Endothelial cell of umbilical vein (primary cell): ENCODE measurements at regions not wholly inside any gene's neighbourhood (a gene's known extent, or its start where the extent isn't known, plus 50 kb on each side); places are given as distances from the start of the nearest gene placed in this dataset.

ENCODE experiments used
- BruUV-seq: library from RNA; stranded (reverse); fragments of 400-500 nt; replicated peaks from 2 replicates; lab custom pipeline; 2021; lab: Mats Ljungman, UMichigan
- CTCF ChIA-PET: fragments of 300-600, 350-600 bp; sonication (Branson Sonifier 250); formaldehyde crosslinking; loops from one replicate; lab custom pipeline; 2021; ENCODE audit warnings: antibody characterized with exemption, inconsistent platforms; lab: Charles Lee
- POLR2A ChIA-PET: fragments of 300-600, 350-600 bp; sonication (Branson Sonifier 250); formaldehyde crosslinking; loops from one replicate; lab custom pipeline; 2021; ENCODE audit warnings: antibody characterized with exemption, inconsistent platforms; lab: Charles Lee
- DNase-seq: peaks from one replicate; pipeline ENCODE4 v3.0.0-alpha.2; 2011; ENCODE audit warnings: low read depth, low spot score
- FAIRE-seq: peaks from 2 replicates; lab custom pipeline; 2011; peaks lifted over from hg19 to GRCh38; lab: Jason Lieb, UNC
- H2AFZ ChIP-seq: 2 replicates; pipeline ENCODE4 v1.6.0; 2012; ENCODE audit warnings: low read depth, low read length, control low read depth, inconsistent platforms
- H3K27ac ChIP-seq: 2 replicates; pipeline ENCODE4 v1.5.1; 2011; ENCODE audit warnings: low read depth, mild to moderate bottlenecking, control low read depth, low read length, moderate library complexity; ENCODE audit not compliant: insufficient read depth
- H3K27me3 ChIP-seq, 2 experiments: 2 replicates each; pipeline versions ENCODE4 v1.6.0 to v1.6.1; 2011; ENCODE audit warnings: low read length in 2 of 2, mixed read lengths in 1 of 2; ENCODE audit not compliant: control insufficient read depth in 2 of 2, insufficient read depth in 2 of 2
- H3K36me3 ChIP-seq, 2 experiments: 2 replicates in 1 of 2; 3 replicates in 1 of 2; pipeline ENCODE4 v1.5.1; 2011; ENCODE audit warnings: low read length in 2 of 2, mild to moderate bottlenecking in 1 of 2, moderate library complexity in 1 of 2; ENCODE audit not compliant: control insufficient read depth in 2 of 2, insufficient read depth in 2 of 2; ENCODE audit errors: extremely low read depth in 1 of 2
- H3K4me1 ChIP-seq: 3 replicates; pipeline ENCODE4 v1.5.1; 2011; ENCODE audit warnings: mild to moderate bottlenecking, low read length; ENCODE audit not compliant: control insufficient read depth, insufficient read depth; ENCODE audit errors: extremely low read depth
- H3K4me2 ChIP-seq: 2 replicates; pipeline ENCODE4 v1.6.1; 2011; ENCODE audit warnings: low read length, control low read depth, mixed read lengths; ENCODE audit not compliant: insufficient read depth
- H3K4me3 ChIP-seq, 3 experiments: fragments of 200-600 bp in 1 of 3; sonication (generic), shearing (Covaris generic) in 1 of 3; replicated peaks in 1 of 3; 2 replicates each; pipeline ENCODE4 v1.5.1; 2011 to 2016; ENCODE audit warnings: control low read depth in 3 of 3, low read length in 3 of 3, mild to moderate bottlenecking in 2 of 3, inconsistent platforms in 1 of 3, low read depth in 1 of 3, moderate library complexity in 1 of 3; ENCODE audit not compliant: insufficient read depth in 1 of 3
- H3K79me2 ChIP-seq: 2 replicates; pipeline ENCODE4 v1.6.0; 2012; ENCODE audit warnings: low read length, inconsistent platforms; ENCODE audit not compliant: control insufficient read depth, insufficient read depth
- H3K9ac ChIP-seq: replicated peaks from 2 replicates; pipeline ENCODE3; 2011; ENCODE audit warnings: low read length, control low read depth; ENCODE audit not compliant: insufficient read depth; ENCODE audit errors: extremely low read depth
- H3K9me1 ChIP-seq: replicated peaks from 3 replicates; pipeline ENCODE4 v1.6.0; 2011; ENCODE audit warnings: mild to moderate bottlenecking, low read length; ENCODE audit not compliant: control insufficient read depth, insufficient read depth; ENCODE audit errors: extremely low read depth
- H3K9me3 ChIP-seq: replicated peaks from 2 replicates; pipeline ENCODE4 v1.5.1; 2012; ENCODE audit warnings: low read length, inconsistent platforms; ENCODE audit not compliant: control insufficient read depth, insufficient read depth
- H4K20me1 ChIP-seq: replicated peaks from 2 replicates; pipeline ENCODE3; 2011; ENCODE audit warnings: mild to moderate bottlenecking, low read length; ENCODE audit not compliant: control insufficient read depth, insufficient read depth; ENCODE audit errors: extremely low read depth
- EZH2 ChIP-seq: IDR thresholded peaks from 2 replicates; pipeline ENCODE4 v1.6.1; 2012; ENCODE audit warnings: borderline replicate concordance, low read depth, mild to moderate bottlenecking, moderate library complexity, low read length, inconsistent platforms; ENCODE audit not compliant: severe bottlenecking
- FOS ChIP-seq: IDR thresholded peaks from 2 replicates; pipeline ENCODE4 v1.6.1; 2011; ENCODE audit warnings: mild to moderate bottlenecking, low read length, moderate library complexity, borderline replicate concordance; ENCODE audit not compliant: insufficient read depth
- GATA2 ChIP-seq: IDR thresholded peaks from 2 replicates; pipeline ENCODE4 v1.7.0; 2011; ENCODE audit warnings: low read depth, mild to moderate bottlenecking, moderate library complexity, mixed read lengths, low read length; ENCODE audit not compliant: insufficient read length, insufficient read depth
- JUN ChIP-seq: IDR thresholded peaks from 2 replicates; pipeline ENCODE4 v1.6.1; 2011; ENCODE audit warnings: borderline replicate concordance, low read depth; ENCODE audit not compliant: insufficient read length, insufficient read depth
- MYC ChIP-seq: IDR thresholded peaks from one replicate; pipeline ENCODE4 v1.6.1; 2011; ENCODE audit warnings: mild to moderate bottlenecking, low read depth, low read length
- POLR2AphosphoS5 ChIP-seq: IDR thresholded peaks from 2 replicates; pipeline ENCODE4 v1.6.1; 2012; ENCODE audit warnings: low read depth, mild to moderate bottlenecking, control low read depth, low read length, moderate library complexity; ENCODE audit not compliant: insufficient read depth
- dilution Hi-C: fragments of 300-500 bp; cut with MboI; formaldehyde crosslinking; loops from one replicate; pipeline ENCODE4 v1.15.0; 2019; ENCODE audit warnings: low sequenced_read_pairs; ENCODE audit not compliant: extremely low pct_ligation_motif_present
- intact Hi-C: fragments of 100-400 bp; cut with micrococcal nuclease; formaldehyde crosslinking; loops from one replicate; pipeline ENCODE4 v1.10.0; 2022
- TF ChIP-seq, protein P1 (sequence below): IDR thresholded peaks from 2 replicates; pipeline ENCODE4 v1.6.1; 2011; ENCODE audit not compliant: insufficient read depth, insufficient read length
- TF ChIP-seq, protein P2 (sequence below), 2 donors: IDR thresholded peaks; 1 replicate in 1 of 2; 2 replicates in 1 of 2; pipeline ENCODE4 v1.5.1; 2011; ENCODE audit warnings: low read length in 2 of 2, mild to moderate bottlenecking in 2 of 2, moderate library complexity in 2 of 2, control low read depth in 1 of 2, inconsistent platforms in 1 of 2, low read depth in 1 of 2; ENCODE audit not compliant: insufficient read depth in 1 of 2; ENCODE audit errors: extremely low read depth in 1 of 2

DNA sequence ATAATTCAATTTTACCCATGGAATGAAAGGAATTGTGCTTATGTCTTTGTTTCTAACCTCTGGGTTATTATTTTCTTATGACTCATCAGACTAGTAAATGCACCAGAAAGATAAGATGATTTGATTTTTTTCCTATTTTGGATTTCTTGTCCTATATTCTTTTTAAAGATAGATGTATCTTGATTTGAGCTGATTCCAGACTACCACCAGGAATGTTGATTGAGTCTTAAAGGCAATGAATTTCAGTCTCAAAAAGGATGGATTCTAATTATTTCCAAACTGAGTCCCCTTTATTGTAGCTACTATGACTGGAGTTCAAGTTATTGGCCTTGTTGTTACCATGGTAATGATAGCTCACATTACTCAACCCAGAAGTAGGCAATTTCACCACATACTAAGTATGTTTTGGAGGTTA, 95.8 kb upstream of the RGS4 start:
- DNase-seq, result peak; percentile 84

DNA sequence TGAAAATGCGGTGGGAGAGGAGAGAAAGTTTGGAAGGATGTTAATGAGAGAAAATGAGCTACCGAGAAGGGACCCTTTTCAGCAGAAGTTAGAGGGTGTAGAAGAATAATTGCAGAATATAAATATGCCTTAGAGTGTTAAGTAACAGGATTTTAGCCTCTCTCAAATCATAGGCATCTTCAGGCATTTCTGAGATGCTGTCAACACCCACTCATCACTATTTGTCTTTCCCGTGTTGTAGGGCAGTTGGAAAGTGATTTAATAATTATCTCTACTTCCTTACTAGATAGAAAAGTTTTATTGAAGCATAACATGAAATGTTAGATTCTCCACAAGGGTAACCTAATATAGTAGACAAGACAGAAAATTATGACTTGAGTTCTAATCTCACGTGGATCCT, 96.4 kb upstream of the RGS4 start:
- no TSS peak for BruUV-seq
- CTCF ChIA-PET, result interaction anchor here (1.3 to 1.8 kb wide), 5 partner anchors 11 to 124 kb away, joined by 3 to 14 read pairs (median 7); partner anchors contain the start of gene RGS4
- no peaks in the 10 kb centered on the region for H3K27me3 ChIP-seq
- no peak overlapping the region for H3K9ac ChIP-seq
- FAIRE-seq (no peak), DNase-seq (no peak)
- H3K9me1 ChIP-seq, result no peaks in the 10 kb centered on the region
- no peak overlapping the region for H3K4me3 ChIP-seq
- H3K4me2 ChIP-seq, result peak overlapping the region; percentile 63
- dilution Hi-C loops, result no loop called here
- no peaks in the 10 kb centered on the region for H3K36me3 ChIP-seq
- no peaks in the 10 kb centered on the region for H3K9me3 ChIP-seq
- H2AFZ ChIP-seq, result no peak overlapping the region
- H3K79me2 ChIP-seq, result no peaks in the 10 kb centered on the region
- no peaks in the 10 kb centered on the region for H4K20me1 ChIP-seq
- peak overlapping the region; percentile 46 for H3K27ac ChIP-seq
- POLR2A ChIA-PET, result no interaction called here
- peaks cover 12% of the 10 kb centered on the region for H3K4me1 ChIP-seq
- intact Hi-C loops, result loop anchor here (1.0 to 5.0 kb wide), 2 partner anchors 12 to 200 kb away; no protein-coding TSS in a partner anchor
- TF ChIP-seq, protein P1, sequence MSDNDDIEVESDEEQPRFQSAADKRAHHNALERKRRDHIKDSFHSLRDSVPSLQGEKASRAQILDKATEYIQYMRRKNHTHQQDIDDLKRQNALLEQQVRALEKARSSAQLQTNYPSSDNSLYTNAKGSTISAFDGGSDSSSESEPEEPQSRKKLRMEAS, result no peak
- TF ChIP-seq GATA2 (no peak), EZH2 (no peak)

More for the DNA sequence above, 95.8 kb upstream of the RGS4 start:
- peak; percentile 4 for FAIRE-seq
- peak overlapping the region; percentile 63 for H3K4me2 ChIP-seq
- ChIA-PET CTCF (interaction anchor here (0.8 to 2.0 kb wide), 12 partner anchors 11 to 126 kb away, joined by 3 to 14 read pairs (median 4); partner anchors contain the start of gene RGS4), POLR2A (no interaction called here)
- dilution Hi-C loops (no loop called here), intact Hi-C loops (loop anchor here (1.0 to 5.0 kb wide), 2 partner anchors 11 to 199 kb away; no protein-coding TSS in a partner anchor)
- H3K79me2 ChIP-seq, result no peaks in the 10 kb centered on the region
- no peak for TF ChIP-seq POLR2AphosphoS5
- peak; percentile 71 for TF ChIP-seq FOS
- no peak for TF ChIP-seq MYC
- TF ChIP-seq GATA2, result peak; percentile 46
- TF ChIP-seq, protein P2, sequence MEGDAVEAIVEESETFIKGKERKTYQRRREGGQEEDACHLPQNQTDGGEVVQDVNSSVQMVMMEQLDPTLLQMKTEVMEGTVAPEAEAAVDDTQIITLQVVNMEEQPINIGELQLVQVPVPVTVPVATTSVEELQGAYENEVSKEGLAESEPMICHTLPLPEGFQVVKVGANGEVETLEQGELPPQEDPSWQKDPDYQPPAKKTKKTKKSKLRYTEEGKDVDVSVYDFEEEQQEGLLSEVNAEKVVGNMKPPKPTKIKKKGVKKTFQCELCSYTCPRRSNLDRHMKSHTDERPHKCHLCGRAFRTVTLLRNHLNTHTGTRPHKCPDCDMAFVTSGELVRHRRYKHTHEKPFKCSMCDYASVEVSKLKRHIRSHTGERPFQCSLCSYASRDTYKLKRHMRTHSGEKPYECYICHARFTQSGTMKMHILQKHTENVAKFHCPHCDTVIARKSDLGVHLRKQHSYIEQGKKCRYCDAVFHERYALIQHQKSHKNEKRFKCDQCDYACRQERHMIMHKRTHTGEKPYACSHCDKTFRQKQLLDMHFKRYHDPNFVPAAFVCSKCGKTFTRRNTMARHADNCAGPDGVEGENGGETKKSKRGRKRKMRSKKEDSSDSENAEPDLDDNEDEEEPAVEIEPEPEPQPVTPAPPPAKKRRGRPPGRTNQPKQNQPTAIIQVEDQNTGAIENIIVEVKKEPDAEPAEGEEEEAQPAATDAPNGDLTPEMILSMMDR (IDR thresholded peaks at IDR 0.05; ENCODE audit: extremely low read depth in 1 of 2, insufficient read depth in 1 of 2, low read depth in 1 of 2, low read length in 2 of 2), result no peak
- peak; percentile 53 for TF ChIP-seq JUN
- H3K9me1 ChIP-seq, result no peaks in the 10 kb centered on the region
- H4K20me1 ChIP-seq, result no peaks in the 10 kb centered on the region
- no peaks in the 10 kb centered on the region for H3K9me3 ChIP-seq
- no peak overlapping the region for H3K9ac ChIP-seq
- BruUV-seq, result no TSS peak
- peaks cover 12% of the 10 kb centered on the region for H3K4me1 ChIP-seq
- no peaks in the 10 kb centered on the region for H3K36me3 ChIP-seq
- peak overlapping the region; percentile 46 for H3K27ac ChIP-seq
- H2AFZ ChIP-seq, result no peak overlapping the region
- H3K27me3 ChIP-seq, result no peaks in the 10 kb centered on the region
- no peak overlapping the region for H3K4me3 ChIP-seq
